GM12878 (cell line): ENCODE measurements at regions not wholly inside any gene's neighbourhood (a gene's known extent, or its start where the extent isn't known, plus 50 kb on each side); places are given as distances from the start of the nearest gene placed in this dataset.

Experiments used
- ATAC-seq: fragments of 200-7000 bp; cut with Tn5 transposase; 3 replicates; pipeline ENCODE4 v1.9.1; 2020; ENCODE audit warnings: mild to moderate bottlenecking, moderate library complexity
- BruUV-seq: library from RNA; stranded (reverse); fragments of 400-500 nt; replicated peaks from 2 replicates; lab custom pipeline; 2021; lab: Mats Ljungman, UMichigan
- CTCF ChIA-PET: fragments of 300-600 bp; sonication (Branson Sonifier 250); formaldehyde crosslinking; extraction: SDS; loops from one replicate; lab custom pipeline; 2021; ENCODE audit warnings: inconsistent platforms; lab: Yijun Ruan, JAX
- POLR2A ChIA-PET: fragments of 350-600 bp; formaldehyde crosslinking; extraction: SDS; loops from one replicate; lab custom pipeline; 2021; ENCODE audit warnings: inconsistent platforms; lab: Charles Lee
- RAD21 ChIA-PET: fragments of 300-600 bp; sonication (Branson Sonifier 250); formaldehyde crosslinking; loops from one replicate; lab custom pipeline; 2023; ENCODE audit warnings: antibody characterized with exemption; ENCODE audit not compliant: unreplicated experiment; lab: Charles Lee
- SMC1A ChIA-PET: fragments of 300-600 bp; sonication (Branson Sonifier 250); formaldehyde crosslinking; loops from one replicate; lab custom pipeline; 2023; ENCODE audit not compliant: unreplicated experiment, uncharacterized antibody; lab: Charles Lee
- DNase-seq: peaks from one replicate; pipeline ENCODE4 v3.0.0-alpha.2; 2011; ENCODE audit warnings: low read depth, low spot score
- FAIRE-seq: peaks from 3 replicates; lab custom pipeline; 2011; peaks lifted over from hg19 to GRCh38; lab: Jason Lieb, UNC
- H2AFZ ChIP-seq: 2 replicates; pipeline ENCODE4 v1.6.0; 2011; ENCODE audit warnings: low read depth, low read length, control low read depth; ENCODE audit not compliant: control insufficient read depth
- H3K27ac ChIP-seq: 2 replicates; pipeline ENCODE4 v1.5.1; 2011; ENCODE audit warnings: control low read depth; ENCODE audit not compliant: control insufficient read depth, insufficient read depth
- H3K27me3 ChIP-seq, 2 experiments: replicated peaks in 1 of 2; 2 replicates each; pipeline versions ENCODE4 v1.6.0 to v1.6.1; 2011; ENCODE audit warnings: low read length in 1 of 2; ENCODE audit not compliant: control insufficient read depth in 2 of 2, insufficient read depth in 2 of 2
- H3K36me3 ChIP-seq, 2 experiments: 2 replicates each; pipeline ENCODE4 v1.5.1; 2011; ENCODE audit warnings: low read length in 1 of 2; ENCODE audit not compliant: control insufficient read depth in 2 of 2, insufficient read depth in 2 of 2
- H3K4me1 ChIP-seq: 2 replicates; pipeline ENCODE4 v1.6.1; 2011; ENCODE audit warnings: mild to moderate bottlenecking, low read length, moderate library complexity, mixed read lengths; ENCODE audit not compliant: control insufficient read depth, insufficient read depth
- H3K4me2 ChIP-seq: 2 replicates; pipeline ENCODE4 v1.6.0; 2011; ENCODE audit warnings: control low read depth; ENCODE audit not compliant: control insufficient read depth, insufficient read depth
- H3K4me3 ChIP-seq: fragments of 200-600 bp; sonication (generic); 2 replicates; pipeline ENCODE4 v1.5.1; 2016
- H3K79me2 ChIP-seq: 2 replicates; pipeline ENCODE4 v1.6.0; 2011; ENCODE audit warnings: low read length; ENCODE audit not compliant: control insufficient read depth, insufficient read depth
- H3K9ac ChIP-seq: 2 replicates; pipeline ENCODE4 v1.8.0; 2011; ENCODE audit warnings: low read length, control low read depth, mixed read lengths; ENCODE audit not compliant: control insufficient read depth, insufficient read depth
- H3K9me3 ChIP-seq: replicated peaks from 3 replicates; pipeline ENCODE4 v1.5.1; 2011; ENCODE audit warnings: mild to moderate bottlenecking, low read length; ENCODE audit not compliant: control insufficient read depth, insufficient read depth
- H4K20me1 ChIP-seq: 2 replicates; pipeline ENCODE4 v1.6.0; 2011; ENCODE audit not compliant: control insufficient read depth, insufficient read depth
- BCL3 ChIP-seq: IDR thresholded peaks from 2 replicates; pipeline ENCODE4 v1.6.1; 2011; ENCODE audit warnings: borderline replicate concordance, low read depth, mild to moderate bottlenecking, moderate library complexity, low read length; ENCODE audit not compliant: insufficient read depth, poor library complexity, severe bottlenecking
- CBFB ChIP-seq: IDR thresholded peaks from 2 replicates; pipeline ENCODE4 v1.6.1; 2016; ENCODE audit warnings: antibody characterized with exemption, low read depth
- CHD1 ChIP-seq: IDR thresholded peaks from 2 replicates; pipeline ENCODE4 v1.6.1; 2012; ENCODE audit warnings: low read depth, low read length, improper control_type of control experiment
- CHD4 ChIP-seq: fragments of 200-600 bp; sonication (generic); IDR thresholded peaks from 2 replicates; pipeline ENCODE4 v1.6.1; 2016; ENCODE audit warnings: mild to moderate bottlenecking
- HDAC2 ChIP-seq: fragments of 200-600 bp; sonication (generic); IDR thresholded peaks from 2 replicates; pipeline ENCODE4 v1.6.1; 2017
- MEF2A ChIP-seq: IDR thresholded peaks from 2 replicates; pipeline ENCODE4 v1.6.1; 2011; ENCODE audit warnings: low read depth, mild to moderate bottlenecking, low read length, moderate library complexity; ENCODE audit not compliant: insufficient read depth
- MEF2B ChIP-seq: fragments of 450-650 bp; IDR thresholded peaks from 2 replicates; pipeline ENCODE4 v1.6.1; 2018; ENCODE audit warnings: mild to moderate bottlenecking, moderate library complexity; ENCODE audit not compliant: partially characterized antibody, poor library complexity, severe bottlenecking
- MTA3 ChIP-seq: IDR thresholded peaks from 2 replicates; pipeline ENCODE4 v1.6.1; 2012; ENCODE audit warnings: low read length, inconsistent platforms, borderline replicate concordance
- STAT1 ChIP-seq: fragments of 450-650 bp; conservative IDR thresholded peaks from 2 replicates; pipeline ENCODE4 v1.6.1; 2014; ENCODE audit warnings: antibody characterized with exemption, mild to moderate bottlenecking
- ZNF217 ChIP-seq: fragments of 450-650 bp; IDR thresholded peaks from 2 replicates; pipeline ENCODE4 v1.6.1; 2017; ENCODE audit warnings: antibody characterized with exemption, mild to moderate bottlenecking
- ZSCAN29 ChIP-seq: fragments of 450-650 bp; IDR thresholded peaks from 2 replicates; pipeline ENCODE4 v1.6.1; 2017; ENCODE audit warnings: mild to moderate bottlenecking, moderate library complexity
- WGBS: methylation state at CpG from one replicate; pipeline ENCODE4 v1.1.6; 2016; ENCODE audit warnings: low lambda C conversion rate; ENCODE audit not compliant: insufficient replicate concordance, insufficient coverage; ENCODE audit errors: missing lambda C conversion rate; 5-methylcytosine and 5-hydroxymethylcytosine counted together
- in situ Hi-C: fragments of 300-500 bp; cut with MboI; formaldehyde crosslinking; loops from 9 replicates; pipeline ENCODE4 v1.14.3; 2018; ENCODE audit warnings: mixed read lengths
- intact Hi-C: fragments of 100-400 bp; cut with micrococcal nuclease; formaldehyde crosslinking; loops from one replicate; pipeline ENCODE4 v1.14.2; 2022; ENCODE audit not compliant: unreplicated experiment

DNA sequence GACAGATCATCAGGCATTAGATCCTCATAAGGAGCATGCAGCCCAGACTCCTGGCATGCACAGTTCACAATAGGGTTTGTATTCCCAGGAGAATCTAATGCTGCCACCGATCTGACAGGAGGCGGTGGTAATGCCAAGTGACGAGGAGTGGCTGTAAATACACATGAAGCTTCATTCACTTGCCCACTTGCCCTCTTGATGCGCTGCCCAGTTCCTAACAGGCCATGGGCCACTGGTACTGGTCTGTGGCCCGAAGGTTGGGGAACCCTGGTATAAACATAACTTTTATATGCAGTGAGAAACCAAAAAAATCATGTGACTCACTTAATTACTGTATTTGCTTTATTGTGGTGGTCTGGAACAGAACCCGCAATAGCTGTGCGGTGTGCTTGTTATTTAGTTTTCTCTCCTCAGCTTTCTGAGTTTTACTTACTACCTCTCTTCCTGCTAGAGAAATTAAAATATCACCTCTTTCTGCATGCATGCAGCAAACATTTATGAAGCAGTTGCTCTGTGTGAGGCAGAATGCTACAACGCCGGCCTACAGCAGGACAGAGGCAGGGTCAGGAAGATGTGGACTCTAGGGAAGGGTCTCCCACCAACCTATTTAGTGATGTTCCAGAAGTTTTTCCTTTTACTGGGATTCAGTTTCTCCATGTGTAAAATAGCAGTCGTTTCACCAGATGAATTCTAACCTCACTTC lies 151.3 kb downstream of the MAF start:
- peaks cover 4% of the 10 kb centered on the region; the same call in 1 of the 2 replicates for H3K4me1 ChIP-seq
- H3K79me2 ChIP-seq = no peaks in the 10 kb centered on the region
- BruUV-seq = no TSS peak
- ATAC-seq (no peak), DNase-seq (no peak), FAIRE-seq (no peak)
- no peaks in the 10 kb centered on the region for H4K20me1 ChIP-seq
- 44% methylated on average over 10 of the region's 10 CpGs for WGBS
- POLR2A ChIA-PET = no interaction called here
- H3K9ac ChIP-seq = no peak overlapping the region
- SMC1A ChIA-PET = interaction anchor here (0.9 kb wide), 1 partner anchor 19 kb away, joined by 3 read pairs; no protein-coding TSS in a partner anchor
- no peaks in the 10 kb centered on the region for H3K27me3 ChIP-seq
- no peaks in the 10 kb centered on the region for H3K36me3 ChIP-seq
- no peaks in the 10 kb centered on the region for H3K9me3 ChIP-seq
- RAD21 ChIA-PET = no interaction called here
- in situ Hi-C loops (no loop called here), intact Hi-C loops (no loop called here)
- CTCF ChIA-PET = no interaction called here
- TF ChIP-seq ZSCAN29 = no peak
- TF ChIP-seq MEF2A = no peak
- no peak for TF ChIP-seq CHD4
- H3K27ac ChIP-seq = no peak overlapping the region
- H2AFZ ChIP-seq = no peak overlapping the region
- H3K4me2 ChIP-seq = no peak overlapping the region
- H3K4me3 ChIP-seq = no peak overlapping the region

DNA sequence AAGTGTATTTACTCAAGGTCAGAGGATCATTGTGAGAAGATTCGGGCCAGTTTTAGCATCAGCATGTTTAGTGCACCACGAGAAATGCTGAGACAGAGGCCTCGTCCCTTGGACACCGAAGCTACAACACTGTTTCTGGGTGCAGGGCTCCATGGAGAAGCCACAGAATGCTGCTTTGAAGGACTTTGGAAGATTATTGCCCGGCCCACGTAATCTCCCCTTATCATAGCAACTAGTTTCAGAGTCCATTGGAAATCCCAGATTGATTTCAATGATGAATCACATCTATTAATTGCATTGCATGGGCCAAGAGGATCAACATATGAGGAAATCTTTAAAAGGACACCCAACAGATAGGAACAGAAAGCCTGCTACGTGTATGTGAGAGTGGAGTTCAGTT lies 156.0 kb downstream of the MAF start:
- intact Hi-C loops = no loop called here
- ATAC-seq = no peak
- no TSS peak for BruUV-seq
- ChIA-PET SMC1A (interaction anchor here (1.2 kb wide), 1 partner anchor 11 kb away, joined by 3 read pairs; no protein-coding TSS in a partner anchor), RAD21 (no interaction called here), POLR2A (no interaction called here)
- WGBS = 1% methylated on average over 7 of the region's 7 CpGs
- Histone ChIP-seq H3K79me2 (no peaks in the 10 kb centered on the region), H3K4me1 (no peaks in the 10 kb centered on the region), H3K36me3 (no peaks in the 10 kb centered on the region), H3K9me3 (no peaks in the 10 kb centered on the region), H3K9ac (no peak overlapping the region)
- in situ Hi-C loops = no loop called here
- TF ChIP-seq CBFB (no peak), MTA3 (no peak), BCL3 (no peak), MEF2B (no peak), STAT1 (no peak), ZNF217 (no peak), HDAC2 (no peak), CHD1 (no peak)
- TF ChIP-seq, all 136 proteins: peak for 0
- DNase-seq = no peak
- no peak for FAIRE-seq
- no peak overlapping the region for H3K27ac ChIP-seq
- no peak overlapping the region for H3K4me3 ChIP-seq
- no peaks in the 10 kb centered on the region for H4K20me1 ChIP-seq
- H3K27me3 ChIP-seq = no peaks in the 10 kb centered on the region
- CTCF ChIA-PET = no interaction called here
- no peak overlapping the region for H2AFZ ChIP-seq
- no peak overlapping the region for H3K4me2 ChIP-seq
